HG03469 (cell line): ENCODE measurements at regions not wholly inside any gene's neighbourhood (a gene's known extent, or its start where the extent isn't known, plus 50 kb on each side); places are given as distances from the start of the nearest gene placed in this dataset.

Experiments used
- ATAC-seq: cut with Tn5 transposase; IDR thresholded peaks from one replicate; pipeline ENCODE4 v1.9.1; 2021; ENCODE audit warnings: mild to moderate bottlenecking, moderate library complexity, moderate number of reproducible peaks; ENCODE audit not compliant: unreplicated experiment

DNA sequence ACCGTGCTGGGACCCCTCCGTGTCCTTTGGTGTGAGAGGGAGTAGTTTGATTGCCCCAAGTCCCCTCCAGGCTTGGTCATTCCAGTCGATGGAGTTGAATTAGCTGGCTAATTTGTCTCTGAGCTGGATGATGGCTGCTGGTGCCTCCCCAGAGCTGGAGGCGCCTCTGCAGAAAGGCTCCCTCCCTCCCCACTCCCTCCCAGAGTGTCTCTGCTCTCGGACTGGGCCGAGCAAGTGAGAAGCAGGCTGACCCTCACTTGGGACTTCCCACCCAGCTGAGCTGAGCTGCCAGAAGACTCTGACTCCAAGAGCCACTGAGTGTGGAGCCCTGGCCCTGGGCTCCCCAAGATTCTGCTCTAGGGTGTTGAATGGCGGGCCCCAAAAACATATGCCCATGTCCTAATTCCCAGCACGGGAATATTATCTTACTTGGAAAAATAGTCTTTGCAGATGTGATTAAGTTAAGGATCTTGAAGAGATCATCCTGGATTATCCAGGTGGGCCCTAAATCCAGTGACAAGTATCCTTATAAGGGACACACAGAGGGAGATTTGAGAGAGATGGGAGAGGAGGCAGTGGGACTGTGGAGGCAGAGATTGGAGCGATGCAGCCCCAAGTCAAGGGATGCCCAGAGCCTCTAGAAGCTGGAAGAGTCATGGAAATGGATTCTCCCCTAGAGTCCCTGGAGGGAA lies 60.7 kb upstream of the TLE3 start:
- no peak for ATAC-seq

GRCh38 chr15:70156671-70157271 lies 59.1 kb upstream of the TLE3 start:
- ATAC-seq, result no peak

DNA sequence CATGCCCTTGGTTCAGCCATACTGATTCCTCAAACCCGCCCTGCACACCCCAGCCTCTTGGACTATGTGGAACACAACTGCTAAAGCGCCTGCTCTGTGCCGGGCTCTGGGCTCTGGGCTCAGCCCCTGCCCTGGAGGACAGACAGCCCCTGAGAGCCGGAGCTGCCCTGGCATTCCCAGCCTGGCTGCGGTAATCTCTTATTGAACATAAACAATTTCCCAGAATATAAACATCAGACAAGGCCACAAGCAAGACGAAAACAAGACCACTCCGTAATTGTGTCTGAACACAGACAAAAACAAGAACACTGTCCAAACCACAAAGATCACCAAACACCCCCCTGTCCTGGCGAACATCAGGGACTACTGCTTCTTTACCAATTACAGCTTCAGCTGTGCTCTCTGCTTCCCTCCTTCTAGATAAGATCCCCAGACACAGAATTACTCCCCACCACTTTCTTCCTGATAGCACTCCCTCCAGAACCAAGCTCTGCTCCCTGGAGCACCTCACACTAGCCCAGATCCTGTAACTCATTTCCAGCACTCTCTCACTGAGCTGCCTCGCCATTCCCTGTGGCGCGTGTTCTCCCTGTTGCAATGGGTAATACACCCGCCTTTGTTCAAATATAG lies 57.1 kb upstream of the TLE3 start:
- no peak for ATAC-seq

- ATAC-seq, result no peak
These were observed 56.4 kb upstream of the TLE3 start for GRCh38 chr15:70153921-70154717.

DNA sequence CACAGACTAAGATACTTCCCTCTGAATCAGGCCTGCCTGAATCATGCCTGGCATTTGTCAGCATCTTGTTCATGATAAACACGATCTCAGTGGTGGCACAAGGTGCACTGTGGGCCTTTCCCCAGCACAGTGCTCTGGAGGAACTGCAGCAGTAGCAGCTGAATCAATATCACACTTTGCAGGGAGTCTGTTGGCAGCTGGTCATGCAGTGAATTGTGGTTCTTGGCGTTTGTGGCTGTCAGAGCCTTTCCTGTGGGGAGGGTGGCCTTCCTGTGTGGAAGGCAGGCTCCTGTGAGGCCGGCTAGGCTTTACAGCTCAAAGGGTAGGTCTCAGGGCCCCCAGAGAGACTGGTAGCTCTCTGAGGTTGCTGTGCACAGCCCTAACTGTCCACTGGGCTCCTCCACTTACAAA lies 54.4 kb upstream of the TLE3 start:
- no peak for ATAC-seq

GRCh38 chr15:70151462-70151861 lies 53.7 kb upstream of the TLE3 start:
- ATAC-seq, result no peak

DNA sequence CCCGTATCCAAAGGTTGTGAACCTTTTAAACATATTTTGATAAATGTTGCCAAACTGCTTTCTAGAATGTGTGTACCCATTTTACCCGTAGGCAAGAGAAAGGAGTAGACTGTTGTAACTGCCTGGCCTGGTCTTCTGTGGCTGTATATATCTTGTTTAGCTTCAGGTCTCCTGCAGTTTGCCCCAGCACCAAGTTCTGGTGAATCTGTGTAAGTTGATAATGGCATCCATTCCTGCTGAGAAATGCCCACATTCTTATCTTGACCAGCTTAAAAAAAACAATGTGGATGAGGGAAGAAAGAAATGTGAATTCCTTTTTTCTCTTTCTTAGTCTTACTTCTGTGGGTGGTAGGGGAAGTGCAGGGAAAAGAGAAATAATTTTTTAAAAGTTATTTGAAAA lies 53.3 kb upstream of the TLE3 start:
- no peak for ATAC-seq

GRCh38 chr15:70150405-70150747 lies 52.7 kb upstream of the TLE3 start:
- ATAC-seq, result no peak

DNA sequence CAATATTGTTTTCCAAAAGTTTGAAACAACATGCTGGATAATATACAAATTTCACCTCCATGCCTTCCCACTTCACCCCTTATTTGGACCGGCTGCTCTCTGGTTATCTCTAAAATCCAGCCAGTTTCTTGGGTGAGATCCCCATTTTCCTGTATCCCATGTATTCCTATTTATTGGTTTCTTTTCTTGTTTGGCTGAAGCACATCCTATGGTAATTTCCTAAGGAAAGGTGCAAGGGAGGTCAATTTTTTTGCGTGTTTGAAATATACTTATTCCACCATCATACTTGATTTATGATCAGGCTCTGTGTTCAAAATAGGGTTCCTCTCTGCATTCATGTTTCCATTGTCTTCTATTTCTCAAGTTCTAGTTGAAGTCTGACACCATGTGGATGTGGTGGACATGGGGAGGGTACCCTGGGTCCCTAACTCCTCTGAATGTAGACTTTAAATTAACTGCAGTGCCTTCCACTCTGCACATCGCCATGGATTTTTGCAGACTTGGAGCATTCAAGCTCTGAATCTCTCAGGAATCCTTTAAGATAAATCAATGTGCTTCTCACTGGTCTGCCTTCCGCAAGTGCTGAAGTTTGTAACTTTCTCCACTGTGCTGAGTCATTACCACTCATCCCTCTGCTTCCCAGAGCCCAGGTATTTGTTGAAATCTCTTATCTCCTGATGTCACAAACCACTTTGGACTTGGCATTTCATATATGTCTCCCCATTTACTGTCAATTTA lies 52.1 kb upstream of the TLE3 start:
- ATAC-seq, result no peak

DNA sequence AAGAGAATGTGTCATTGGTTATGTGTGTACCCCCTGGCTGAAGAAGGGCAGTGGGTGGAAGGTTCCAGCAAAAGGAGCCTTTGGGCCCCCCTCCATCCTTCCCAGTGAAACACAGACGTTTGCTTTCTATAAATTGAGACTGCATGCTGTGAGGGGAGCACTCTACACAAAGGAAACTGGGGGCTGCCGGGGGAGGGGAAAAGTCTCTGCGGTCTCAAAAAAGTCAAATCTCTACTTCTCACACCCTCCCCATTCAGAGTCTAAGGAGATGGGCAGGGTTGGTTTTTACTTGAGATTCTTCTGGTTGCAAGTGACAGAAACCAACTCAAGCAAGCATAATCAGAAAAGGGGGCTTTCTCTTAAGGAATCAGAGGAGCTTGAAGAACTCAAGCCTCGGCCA lies 50.1 kb upstream of the TLE3 start:
- ATAC-seq, result no peak
